GM12878 (cell line): ENCODE measurements at regions not wholly inside any gene's neighbourhood (a gene's known extent, or its start where the extent isn't known, plus 50 kb on each side); places are given as distances from the start of the nearest gene placed in this dataset.

ENCODE experiments used
- ATAC-seq: fragments of 200-7000 bp; cut with Tn5 transposase; 3 replicates; pipeline ENCODE4 v1.9.1; 2020; ENCODE audit warnings: mild to moderate bottlenecking, moderate library complexity
- BruUV-seq: library from RNA; stranded (reverse); fragments of 400-500 nt; replicated peaks from 2 replicates; lab custom pipeline; 2021; lab: Mats Ljungman, UMichigan
- CTCF ChIA-PET: fragments of 300-600 bp; sonication (Branson Sonifier 250); formaldehyde crosslinking; extraction: SDS; loops from one replicate; lab custom pipeline; 2021; ENCODE audit warnings: inconsistent platforms; lab: Yijun Ruan, JAX
- POLR2A ChIA-PET: fragments of 350-600 bp; formaldehyde crosslinking; extraction: SDS; loops from one replicate; lab custom pipeline; 2021; ENCODE audit warnings: inconsistent platforms; lab: Charles Lee
- RAD21 ChIA-PET: fragments of 300-600 bp; sonication (Branson Sonifier 250); formaldehyde crosslinking; loops from one replicate; lab custom pipeline; 2023; ENCODE audit warnings: antibody characterized with exemption; ENCODE audit not compliant: unreplicated experiment; lab: Charles Lee
- SMC1A ChIA-PET: fragments of 300-600 bp; sonication (Branson Sonifier 250); formaldehyde crosslinking; loops from one replicate; lab custom pipeline; 2023; ENCODE audit not compliant: unreplicated experiment, uncharacterized antibody; lab: Charles Lee
- DNase-seq: peaks from one replicate; pipeline ENCODE4 v3.0.0-alpha.2; 2011; ENCODE audit warnings: low read depth, low spot score
- FAIRE-seq: peaks from 3 replicates; lab custom pipeline; 2011; peaks lifted over from hg19 to GRCh38; lab: Jason Lieb, UNC
- H2AFZ ChIP-seq: 2 replicates; pipeline ENCODE4 v1.6.0; 2011; ENCODE audit warnings: low read depth, low read length, control low read depth; ENCODE audit not compliant: control insufficient read depth
- H3K27ac ChIP-seq: 2 replicates; pipeline ENCODE4 v1.5.1; 2011; ENCODE audit warnings: control low read depth; ENCODE audit not compliant: control insufficient read depth, insufficient read depth
- H3K27me3 ChIP-seq, 2 experiments: replicated peaks in 1 of 2; 2 replicates each; pipeline versions ENCODE4 v1.6.0 to v1.6.1; 2011; ENCODE audit warnings: low read length in 1 of 2; ENCODE audit not compliant: control insufficient read depth in 2 of 2, insufficient read depth in 2 of 2
- H3K36me3 ChIP-seq, 2 experiments: 2 replicates each; pipeline ENCODE4 v1.5.1; 2011; ENCODE audit warnings: low read length in 1 of 2; ENCODE audit not compliant: control insufficient read depth in 2 of 2, insufficient read depth in 2 of 2
- H3K4me1 ChIP-seq: 2 replicates; pipeline ENCODE4 v1.6.1; 2011; ENCODE audit warnings: mild to moderate bottlenecking, low read length, moderate library complexity, mixed read lengths; ENCODE audit not compliant: control insufficient read depth, insufficient read depth
- H3K4me2 ChIP-seq: 2 replicates; pipeline ENCODE4 v1.6.0; 2011; ENCODE audit warnings: control low read depth; ENCODE audit not compliant: control insufficient read depth, insufficient read depth
- H3K4me3 ChIP-seq: fragments of 200-600 bp; sonication (generic); 2 replicates; pipeline ENCODE4 v1.5.1; 2016
- H3K79me2 ChIP-seq: 2 replicates; pipeline ENCODE4 v1.6.0; 2011; ENCODE audit warnings: low read length; ENCODE audit not compliant: control insufficient read depth, insufficient read depth
- H3K9ac ChIP-seq: 2 replicates; pipeline ENCODE4 v1.8.0; 2011; ENCODE audit warnings: low read length, control low read depth, mixed read lengths; ENCODE audit not compliant: control insufficient read depth, insufficient read depth
- H3K9me3 ChIP-seq: replicated peaks from 3 replicates; pipeline ENCODE4 v1.5.1; 2011; ENCODE audit warnings: mild to moderate bottlenecking, low read length; ENCODE audit not compliant: control insufficient read depth, insufficient read depth
- H4K20me1 ChIP-seq: 2 replicates; pipeline ENCODE4 v1.6.0; 2011; ENCODE audit not compliant: control insufficient read depth, insufficient read depth
- BCL11A ChIP-seq: IDR thresholded peaks from 2 replicates; pipeline ENCODE4 v1.6.1; 2011; ENCODE audit warnings: low read depth, low read length
- CBX3 ChIP-seq: fragments of 200-600 bp; sonication (generic); IDR thresholded peaks from 2 replicates; pipeline ENCODE4 v1.6.1; 2016; ENCODE audit warnings: low read depth, borderline replicate concordance
- NFYA ChIP-seq: IDR thresholded peaks from 2 replicates; pipeline ENCODE4 v1.6.1; 2011; ENCODE audit warnings: low read depth, mild to moderate bottlenecking, low read length, improper control_type of control experiment, borderline replicate concordance
- NR2C1 ChIP-seq: fragments of 450-650 bp; IDR thresholded peaks from 2 replicates; pipeline ENCODE4 v1.6.1; 2017; ENCODE audit warnings: antibody characterized with exemption, mild to moderate bottlenecking, moderate library complexity
- RELA ChIP-seq: fragments of 450-650 bp; IDR thresholded peaks from 2 replicates; pipeline ENCODE4 v1.8.0; 2014; ENCODE audit warnings: borderline replicate concordance; ENCODE audit not compliant: partially characterized antibody
- RUNX3 ChIP-seq: IDR thresholded peaks from 2 replicates; pipeline ENCODE4 v1.6.1; 2012; ENCODE audit warnings: low read length, inconsistent platforms
- SPI1 ChIP-seq: IDR thresholded peaks from 2 replicates; pipeline ENCODE4 v1.6.1; 2011; ENCODE audit warnings: low read depth, mild to moderate bottlenecking, low read length, moderate library complexity, borderline replicate concordance; ENCODE audit not compliant: insufficient read depth
- WGBS: methylation state at CpG from one replicate; pipeline ENCODE4 v1.1.6; 2016; ENCODE audit warnings: low lambda C conversion rate; ENCODE audit not compliant: insufficient replicate concordance, insufficient coverage; ENCODE audit errors: missing lambda C conversion rate; 5-methylcytosine and 5-hydroxymethylcytosine counted together
- in situ Hi-C: fragments of 300-500 bp; cut with MboI; formaldehyde crosslinking; loops from 9 replicates; pipeline ENCODE4 v1.14.3; 2018; ENCODE audit warnings: mixed read lengths
- intact Hi-C: fragments of 100-400 bp; cut with micrococcal nuclease; formaldehyde crosslinking; loops from one replicate; pipeline ENCODE4 v1.14.2; 2022; ENCODE audit not compliant: unreplicated experiment
- TF ChIP-seq, protein P1 (sequence below): fragments of 450-650 bp; IDR thresholded peaks from 2 replicates; pipeline ENCODE4 v1.6.1; 2016; ENCODE audit warnings: mild to moderate bottlenecking
- TF ChIP-seq, protein P2 (sequence below): fragments of 450-650 bp; IDR thresholded peaks from 2 replicates; pipeline ENCODE4 v1.6.1; 2017; ENCODE audit warnings: low read depth, mild to moderate bottlenecking, moderate library complexity
- TF ChIP-seq, protein P3 (sequence below): fragments of 450-650 bp; formaldehyde crosslinking; IDR thresholded peaks from 2 replicates; pipeline ENCODE4 v1.4.0; 2022; ENCODE audit warnings: mild to moderate bottlenecking, moderate library complexity
- TF ChIP-seq, protein P4 (sequence below): fragments of 150-350 bp; IDR thresholded peaks from 2 replicates; pipeline ENCODE4 v1.6.1; 2016; ENCODE audit warnings: low read depth, low read length

DNA sequence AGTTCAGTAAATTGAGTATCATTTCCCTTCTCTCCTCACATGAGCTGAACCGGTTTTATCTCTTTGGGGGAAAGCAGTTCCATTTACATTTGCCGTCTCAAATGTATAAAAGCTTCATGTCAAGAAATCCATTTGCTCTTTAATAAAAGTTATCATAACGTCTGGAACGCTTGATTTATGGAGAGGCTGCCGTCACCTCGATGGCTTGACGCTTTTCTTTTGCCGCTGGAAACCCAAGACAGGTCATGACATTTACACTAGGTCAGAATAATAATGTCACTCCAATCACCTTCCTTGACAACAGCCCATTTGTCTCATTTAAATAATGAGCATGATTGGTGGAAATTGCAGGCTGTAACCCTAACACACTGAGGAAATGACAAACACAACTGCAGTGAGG is 443.4 kb downstream of the IRX1 start:
- ChIA-PET RAD21 (no interaction called here), CTCF (no interaction called here), POLR2A (no interaction called here), SMC1A (no interaction called here)
- no peak overlapping the region for H3K4me3 ChIP-seq
- BruUV-seq: no TSS peak
- no peak overlapping the region for H3K4me2 ChIP-seq
- FAIRE-seq: no peak
- H3K27ac ChIP-seq: no peak overlapping the region
- H3K79me2 ChIP-seq: no peaks in the 10 kb centered on the region
- no peaks in the 10 kb centered on the region; the same call in 2 of the 3 replicates for H3K9me3 ChIP-seq
- no peaks in the 10 kb centered on the region for H4K20me1 ChIP-seq
- no peaks in the 10 kb centered on the region for H3K4me1 ChIP-seq
- H2AFZ ChIP-seq: no peak overlapping the region
- no peaks in the 10 kb centered on the region for H3K27me3 ChIP-seq
- intact Hi-C loops (no loop called here), in situ Hi-C loops (no loop called here)
- no peaks in the 10 kb centered on the region for H3K36me3 ChIP-seq
- no peak for ATAC-seq
- WGBS: 41% methylated on average over 8 of the region's 8 CpGs
- no peak for DNase-seq
- H3K9ac ChIP-seq: no peak overlapping the region
- TF ChIP-seq NFYA: no peak
- TF ChIP-seq BCL11A: no peak
- TF ChIP-seq, protein P1, sequence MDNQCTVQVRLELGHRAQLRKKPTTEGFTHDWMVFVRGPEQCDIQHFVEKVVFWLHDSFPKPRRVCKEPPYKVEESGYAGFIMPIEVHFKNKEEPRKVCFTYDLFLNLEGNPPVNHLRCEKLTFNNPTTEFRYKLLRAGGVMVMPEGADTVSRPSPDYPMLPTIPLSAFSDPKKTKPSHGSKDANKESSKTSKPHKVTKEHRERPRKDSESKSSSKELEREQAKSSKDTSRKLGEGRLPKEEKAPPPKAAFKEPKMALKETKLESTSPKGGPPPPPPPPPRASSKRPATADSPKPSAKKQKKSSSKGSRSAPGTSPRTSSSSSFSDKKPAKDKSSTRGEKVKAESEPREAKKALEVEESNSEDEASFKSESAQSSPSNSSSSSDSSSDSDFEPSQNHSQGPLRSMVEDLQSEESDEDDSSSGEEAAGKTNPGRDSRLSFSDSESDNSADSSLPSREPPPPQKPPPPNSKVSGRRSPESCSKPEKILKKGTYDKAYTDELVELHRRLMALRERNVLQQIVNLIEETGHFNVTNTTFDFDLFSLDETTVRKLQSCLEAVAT: no peak
- no peak for TF ChIP-seq SPI1
- TF ChIP-seq, protein P2, sequence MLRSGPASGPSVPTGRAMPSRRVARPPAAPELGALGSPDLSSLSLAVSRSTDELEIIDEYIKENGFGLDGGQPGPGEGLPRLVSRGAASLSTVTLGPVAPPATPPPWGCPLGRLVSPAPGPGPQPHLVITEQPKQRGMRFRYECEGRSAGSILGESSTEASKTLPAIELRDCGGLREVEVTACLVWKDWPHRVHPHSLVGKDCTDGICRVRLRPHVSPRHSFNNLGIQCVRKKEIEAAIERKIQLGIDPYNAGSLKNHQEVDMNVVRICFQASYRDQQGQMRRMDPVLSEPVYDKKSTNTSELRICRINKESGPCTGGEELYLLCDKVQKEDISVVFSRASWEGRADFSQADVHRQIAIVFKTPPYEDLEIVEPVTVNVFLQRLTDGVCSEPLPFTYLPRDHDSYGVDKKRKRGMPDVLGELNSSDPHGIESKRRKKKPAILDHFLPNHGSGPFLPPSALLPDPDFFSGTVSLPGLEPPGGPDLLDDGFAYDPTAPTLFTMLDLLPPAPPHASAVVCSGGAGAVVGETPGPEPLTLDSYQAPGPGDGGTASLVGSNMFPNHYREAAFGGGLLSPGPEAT: no peak
- TF ChIP-seq, protein P3, sequence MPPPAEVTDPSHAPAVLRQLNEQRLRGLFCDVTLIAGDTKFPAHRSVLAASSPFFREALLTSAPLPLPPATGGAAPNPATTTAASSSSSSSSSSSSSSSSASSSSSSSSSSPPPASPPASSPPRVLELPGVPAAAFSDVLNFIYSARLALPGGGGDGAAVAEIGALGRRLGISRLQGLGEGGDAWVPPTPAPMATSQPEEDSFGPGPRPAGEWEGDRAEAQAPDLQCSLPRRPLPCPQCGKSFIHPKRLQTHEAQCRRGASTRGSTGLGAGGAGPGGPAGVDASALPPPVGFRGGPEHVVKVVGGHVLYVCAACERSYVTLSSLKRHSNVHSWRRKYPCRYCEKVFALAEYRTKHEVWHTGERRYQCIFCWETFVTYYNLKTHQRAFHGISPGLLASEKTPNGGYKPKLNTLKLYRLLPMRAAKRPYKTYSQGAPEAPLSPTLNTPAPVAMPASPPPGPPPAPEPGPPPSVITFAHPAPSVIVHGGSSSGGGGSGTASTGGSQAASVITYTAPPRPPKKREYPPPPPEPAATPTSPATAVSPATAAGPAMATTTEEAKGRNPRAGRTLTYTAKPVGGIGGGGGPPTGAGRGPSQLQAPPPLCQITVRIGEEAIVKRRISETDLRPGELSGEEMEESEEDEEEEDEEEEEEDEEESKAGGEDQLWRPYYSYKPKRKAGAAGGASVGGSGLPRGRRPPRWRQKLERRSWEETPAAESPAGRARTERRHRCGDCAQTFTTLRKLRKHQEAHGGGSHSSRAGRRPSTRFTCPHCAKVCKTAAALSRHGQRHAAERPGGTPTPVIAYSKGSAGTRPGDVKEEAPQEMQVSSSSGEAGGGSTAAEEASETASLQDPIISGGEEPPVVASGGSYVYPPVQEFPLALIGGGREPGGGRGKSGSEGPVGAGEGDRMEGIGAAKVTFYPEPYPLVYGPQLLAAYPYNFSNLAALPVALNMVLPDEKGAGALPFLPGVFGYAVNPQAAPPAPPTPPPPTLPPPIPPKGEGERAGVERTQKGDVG (CRISPR knock-in tag): no peak
- no peak for TF ChIP-seq RELA
- TF ChIP-seq NR2C1: no peak
- no peak for TF ChIP-seq CBX3
- TF ChIP-seq RUNX3: no peak
- TF ChIP-seq, protein P4, sequence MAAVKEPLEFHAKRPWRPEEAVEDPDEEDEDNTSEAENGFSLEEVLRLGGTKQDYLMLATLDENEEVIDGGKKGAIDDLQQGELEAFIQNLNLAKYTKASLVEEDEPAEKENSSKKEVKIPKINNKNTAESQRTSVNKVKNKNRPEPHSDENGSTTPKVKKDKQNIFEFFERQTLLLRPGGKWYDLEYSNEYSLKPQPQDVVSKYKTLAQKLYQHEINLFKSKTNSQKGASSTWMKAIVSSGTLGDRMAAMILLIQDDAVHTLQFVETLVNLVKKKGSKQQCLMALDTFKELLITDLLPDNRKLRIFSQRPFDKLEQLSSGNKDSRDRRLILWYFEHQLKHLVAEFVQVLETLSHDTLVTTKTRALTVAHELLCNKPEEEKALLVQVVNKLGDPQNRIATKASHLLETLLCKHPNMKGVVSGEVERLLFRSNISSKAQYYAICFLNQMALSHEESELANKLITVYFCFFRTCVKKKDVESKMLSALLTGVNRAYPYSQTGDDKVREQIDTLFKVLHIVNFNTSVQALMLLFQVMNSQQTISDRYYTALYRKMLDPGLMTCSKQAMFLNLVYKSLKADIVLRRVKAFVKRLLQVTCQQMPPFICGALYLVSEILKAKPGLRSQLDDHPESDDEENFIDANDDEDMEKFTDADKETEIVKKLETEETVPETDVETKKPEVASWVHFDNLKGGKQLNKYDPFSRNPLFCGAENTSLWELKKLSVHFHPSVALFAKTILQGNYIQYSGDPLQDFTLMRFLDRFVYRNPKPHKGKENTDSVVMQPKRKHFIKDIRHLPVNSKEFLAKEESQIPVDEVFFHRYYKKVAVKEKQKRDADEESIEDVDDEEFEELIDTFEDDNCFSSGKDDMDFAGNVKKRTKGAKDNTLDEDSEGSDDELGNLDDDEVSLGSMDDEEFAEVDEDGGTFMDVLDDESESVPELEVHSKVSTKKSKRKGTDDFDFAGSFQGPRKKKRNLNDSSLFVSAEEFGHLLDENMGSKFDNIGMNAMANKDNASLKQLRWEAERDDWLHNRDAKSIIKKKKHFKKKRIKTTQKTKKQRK: no peak
- TF ChIP-seq, all 136 proteins: peak for 0
